Stomach smooth muscle (tissue), 2 donors: ENCODE measurements at regions not wholly inside any gene's neighbourhood (a gene's known extent, or its start where the extent isn't known, plus 50 kb on each side); places are given as distances from the start of the nearest gene placed in this dataset.
"Not testable (repeated sequence)": the region's sequence is repeated elsewhere in the genome, so short reads cannot be mapped to it uniquely, and the experiment has no call there.

Experiments used
- H3K27ac ChIP-seq: one replicate; pipeline ENCODE4 v1.7.0; 2013; ENCODE audit warnings: mild to moderate bottlenecking, low read length, inconsistent platforms
- H3K27me3 ChIP-seq, 2 donors: one replicate each; pipeline ENCODE4 v1.7.0; 2013; ENCODE audit warnings: low read length in 2 of 2; ENCODE audit not compliant: insufficient read depth in 2 of 2, control insufficient read depth in 1 of 2
- H3K36me3 ChIP-seq, 2 donors: one replicate each; pipeline ENCODE4 v1.7.0; 2013; ENCODE audit warnings: low read length in 2 of 2; ENCODE audit not compliant: control insufficient read depth in 2 of 2, insufficient read depth in 2 of 2
- H3K4me1 ChIP-seq: one replicate; pipeline ENCODE4 v1.7.0; 2013; ENCODE audit warnings: low read length; ENCODE audit not compliant: control insufficient read depth, insufficient read depth
- H3K4me3 ChIP-seq, 2 donors: one replicate each; pipeline ENCODE4 v1.7.0; 2013; ENCODE audit warnings: low read length in 2 of 2
- H3K9ac ChIP-seq, 2 donors: one replicate each; pipeline ENCODE4 v1.7.0; 2013; ENCODE audit warnings: low read length in 2 of 2, mild to moderate bottlenecking in 1 of 2
- H3K9me3 ChIP-seq, 2 donors: one replicate each; pipeline ENCODE4 v1.7.0; 2013; ENCODE audit warnings: low read length in 2 of 2; ENCODE audit not compliant: control insufficient read depth in 2 of 2
- donor health status: healthy.
- donor health status: Pancreatic carcinoma.

DNA sequence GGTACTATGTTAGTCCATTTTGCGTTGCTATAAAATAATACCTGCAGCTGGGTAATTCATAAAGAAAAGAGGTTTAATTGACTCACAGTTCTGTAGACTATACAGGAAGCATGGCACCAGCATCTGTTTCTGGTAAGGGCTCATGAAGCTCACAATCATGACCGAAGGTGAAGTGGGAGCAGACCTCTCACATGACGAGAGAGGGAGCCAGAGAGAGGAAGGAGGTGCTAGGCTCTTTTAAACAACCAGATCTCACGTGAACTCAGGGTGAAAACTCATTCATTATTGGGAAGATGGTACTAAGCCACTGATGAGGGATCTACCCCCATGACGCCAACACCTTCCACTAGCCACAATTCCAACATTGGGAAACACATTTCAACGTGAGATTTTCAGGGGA is 301.7 kb upstream of the MDFIC2 start:
- no peaks in the 10 kb centered on the region for H3K36me3 ChIP-seq
- no peak overlapping the region for H3K4me3 ChIP-seq
- no peaks in the 10 kb centered on the region for H3K27me3 ChIP-seq
- H3K27ac ChIP-seq: no peak overlapping the region
- no peaks in the 10 kb centered on the region for H3K9me3 ChIP-seq
- no peaks in the 10 kb centered on the region for H3K4me1 ChIP-seq
- no peak overlapping the region for H3K9ac ChIP-seq

- Histone ChIP-seq H3K27me3 (no peaks in the 10 kb centered on the region), H3K9ac (no peak overlapping the region), H3K4me3 (no peak overlapping the region), H3K4me1 (no peaks in the 10 kb centered on the region), H3K27ac (no peak overlapping the region), H3K9me3 (no peaks in the 10 kb centered on the region), H3K36me3 (no peaks in the 10 kb centered on the region)
Observed at GRCh38 chr3:70612920-70613319, 300.5 kb upstream of the MDFIC2 start.

DNA sequence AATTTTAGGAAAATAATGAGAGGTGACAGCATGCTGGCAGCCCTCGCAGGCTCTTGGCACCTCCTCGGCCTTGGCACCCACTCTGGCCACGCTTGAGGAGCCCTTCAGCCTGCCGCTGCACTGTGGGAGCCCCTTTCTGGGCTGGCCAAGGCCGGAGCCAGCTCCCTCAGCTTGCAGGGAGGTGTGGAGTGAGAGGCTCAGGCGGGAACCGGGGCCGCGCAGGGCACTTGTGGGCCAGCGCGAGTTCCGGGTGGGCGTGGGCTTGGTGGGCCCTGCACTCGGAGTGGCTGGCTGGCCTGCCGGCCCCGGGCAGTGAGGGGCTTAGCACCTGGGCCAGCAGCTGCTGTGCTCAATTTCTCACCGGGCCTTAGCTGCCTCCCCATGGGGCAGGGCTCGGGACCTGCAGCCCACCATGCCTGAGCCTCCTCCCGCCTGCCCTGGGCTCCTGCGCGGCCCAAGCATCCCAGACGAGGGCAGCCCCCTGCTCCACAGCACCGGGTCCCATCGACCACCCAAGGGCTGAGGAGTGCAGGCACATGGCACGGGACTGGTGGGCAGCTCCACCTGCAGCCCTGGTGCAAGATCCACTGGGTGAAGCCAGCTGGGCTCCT is 299.3 kb upstream of the MDFIC2 start:
- H3K27ac ChIP-seq, H3K4me3 ChIP-seq, H3K9ac ChIP-seq, H3K36me3 ChIP-seq, H3K27me3 ChIP-seq, H3K4me1 ChIP-seq, H3K9me3 ChIP-seq: not testable (repeated sequence)

DNA sequence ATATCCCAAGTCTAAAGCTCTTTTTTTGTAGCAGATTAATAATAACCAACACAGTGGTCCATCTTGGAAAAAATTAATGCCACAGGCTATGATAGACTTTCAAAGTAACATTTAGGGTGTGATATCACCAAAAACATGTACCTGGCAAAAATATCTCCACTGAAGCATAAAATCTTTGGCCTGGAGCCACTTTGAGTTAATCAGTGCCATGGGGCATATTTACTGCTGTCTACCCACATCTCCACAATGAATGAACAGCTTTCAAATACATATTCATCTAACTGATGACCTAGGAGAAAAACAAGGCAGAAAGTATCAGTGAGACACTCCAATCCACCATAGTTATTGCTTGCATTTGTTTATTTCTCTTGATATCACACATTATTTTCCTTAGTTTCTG is 296.0 kb upstream of the MDFIC2 start:
- Histone ChIP-seq H3K4me1 (no peaks in the 10 kb centered on the region), H3K36me3 (no peaks in the 10 kb centered on the region), H3K9me3 (no peaks in the 10 kb centered on the region), H3K9ac (no peak overlapping the region), H3K4me3 (no peak overlapping the region), H3K27ac (no peak overlapping the region), H3K27me3 (no peaks in the 10 kb centered on the region)

- Histone ChIP-seq H3K27me3 (no peaks in the 10 kb centered on the region), H3K27ac (no peak overlapping the region), H3K9ac (no peak overlapping the region), H3K4me1 (no peaks in the 10 kb centered on the region), H3K9me3 (no peaks in the 10 kb centered on the region), H3K4me3 (no peak overlapping the region), H3K36me3 (no peaks in the 10 kb centered on the region)
Observed at GRCh38 chr3:70607469-70607868, 295.0 kb upstream of the MDFIC2 start.

DNA sequence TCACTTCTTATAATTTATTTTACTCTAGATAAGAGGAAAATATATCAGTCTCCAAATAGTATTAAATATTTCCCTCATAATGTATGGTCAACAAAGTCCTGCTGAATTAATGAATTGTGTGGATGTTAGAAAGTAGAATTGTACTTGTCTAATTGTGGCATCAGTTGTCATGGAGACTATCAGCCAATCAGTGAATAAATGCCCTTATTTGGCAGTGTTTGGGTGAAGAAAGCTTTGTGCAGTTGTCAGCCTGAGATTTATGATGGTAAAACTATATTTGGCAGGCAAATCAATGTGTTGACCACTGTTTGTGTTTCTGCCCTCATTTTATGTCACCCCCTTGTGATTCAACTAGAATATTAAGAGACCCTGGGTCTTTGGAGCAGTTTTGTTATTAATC is 293.6 kb upstream of the MDFIC2 start:
- Histone ChIP-seq H3K4me3 (no peak overlapping the region), H3K27ac (no peak overlapping the region), H3K4me1 (no peaks in the 10 kb centered on the region), H3K27me3 (no peaks in the 10 kb centered on the region), H3K9ac (no peak overlapping the region), H3K9me3 (no peaks in the 10 kb centered on the region), H3K36me3 (no peaks in the 10 kb centered on the region)

GRCh38 chr3:70603103-70603502 is 290.7 kb upstream of the MDFIC2 start:
- H3K4me3 ChIP-seq: no peak overlapping the region
- H3K9ac ChIP-seq: no peak overlapping the region
- H3K36me3 ChIP-seq: no peaks in the 10 kb centered on the region
- H3K27me3 ChIP-seq: no peaks in the 10 kb centered on the region
- no peaks in the 10 kb centered on the region for H3K4me1 ChIP-seq
- H3K27ac ChIP-seq: no peak overlapping the region
- H3K9me3 ChIP-seq: no peaks in the 10 kb centered on the region

GRCh38 chr3:70597312-70597711 is 284.9 kb upstream of the MDFIC2 start:
- H3K9ac ChIP-seq: no peak overlapping the region
- no peak overlapping the region for H3K27ac ChIP-seq
- no peaks in the 10 kb centered on the region for H3K4me1 ChIP-seq
- no peaks in the 10 kb centered on the region for H3K27me3 ChIP-seq
- no peaks in the 10 kb centered on the region for H3K9me3 ChIP-seq
- H3K36me3 ChIP-seq: no peaks in the 10 kb centered on the region
- H3K4me3 ChIP-seq: no peak overlapping the region

- H3K9ac ChIP-seq: no peak overlapping the region
- no peak overlapping the region for H3K4me3 ChIP-seq
- no peaks in the 10 kb centered on the region for H3K4me1 ChIP-seq
- no peaks in the 10 kb centered on the region for H3K36me3 ChIP-seq
- H3K27me3 ChIP-seq: no peaks in the 10 kb centered on the region
- H3K27ac ChIP-seq: no peak overlapping the region
- H3K9me3 ChIP-seq: no peaks in the 10 kb centered on the region
Observed at GRCh38 chr3:70583682-70584081, 271.2 kb upstream of the MDFIC2 start.

GRCh38 chr3:70582803-70583202 is 270.4 kb upstream of the MDFIC2 start:
- no peaks in the 10 kb centered on the region for H3K4me1 ChIP-seq
- no peak overlapping the region for H3K4me3 ChIP-seq
- no peaks in the 10 kb centered on the region for H3K36me3 ChIP-seq
- H3K9ac ChIP-seq: no peak overlapping the region
- H3K9me3 ChIP-seq: no peaks in the 10 kb centered on the region
- no peaks in the 10 kb centered on the region for H3K27me3 ChIP-seq
- no peak overlapping the region for H3K27ac ChIP-seq

DNA sequence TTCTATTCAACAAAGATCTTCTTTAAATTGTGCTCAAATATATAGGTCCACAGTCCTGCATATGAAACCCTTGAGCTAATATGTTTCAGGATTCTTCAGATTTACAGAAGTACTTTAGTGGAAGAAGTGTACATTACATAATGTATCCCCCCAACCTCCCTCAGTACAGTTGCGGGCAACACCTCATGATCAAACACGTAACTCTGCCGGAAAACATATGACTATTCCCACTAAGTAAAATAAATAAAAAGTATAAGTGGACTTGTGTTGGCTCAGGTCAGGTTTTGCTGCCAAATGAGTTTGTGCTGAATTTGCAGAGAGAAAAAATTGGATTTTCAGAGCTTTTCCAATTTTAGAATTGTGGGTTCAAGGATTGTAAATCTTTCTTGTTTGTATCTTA is 267.6 kb upstream of the MDFIC2 start:
- Histone ChIP-seq H3K9ac (no peak overlapping the region), H3K36me3 (no peaks in the 10 kb centered on the region), H3K4me1 (no peaks in the 10 kb centered on the region), H3K9me3 (no peaks in the 10 kb centered on the region), H3K27me3 (no peaks in the 10 kb centered on the region), H3K27ac (no peak overlapping the region), H3K4me3 (no peak overlapping the region)
